ENCODE measurements at regions not wholly inside any gene's neighbourhood (a gene's known extent, or its start where the extent isn't known, plus 50 kb on each side); places are given as distances from the start of the nearest gene placed in this dataset.

- no peak for TF ChIP-seq CTCF (IDR thresholded peaks at IDR 0.05)
- TF ChIP-seq EZH2 (IDR thresholded peaks at IDR 0.05; ENCODE audit: borderline replicate concordance, insufficient read depth, low read depth, low read length, poor library complexity, severe bottlenecking): no peak
Measured at GRCh38 chr5:57575839-57576238, 93.2 kb upstream of the ACTBL2 start.
